NCI-H524 (cell line): ENCODE measurements at regions not wholly inside any gene's neighbourhood (a gene's known extent, or its start where the extent isn't known, plus 50 kb on each side); places are given as distances from the start of the nearest gene placed in this dataset.

Experiments
- DNase-seq, 2 experiments: peaks; one replicate each; lab custom pipeline; 2025; lab: John Stamatoyannopoulos, UW

DNA sequence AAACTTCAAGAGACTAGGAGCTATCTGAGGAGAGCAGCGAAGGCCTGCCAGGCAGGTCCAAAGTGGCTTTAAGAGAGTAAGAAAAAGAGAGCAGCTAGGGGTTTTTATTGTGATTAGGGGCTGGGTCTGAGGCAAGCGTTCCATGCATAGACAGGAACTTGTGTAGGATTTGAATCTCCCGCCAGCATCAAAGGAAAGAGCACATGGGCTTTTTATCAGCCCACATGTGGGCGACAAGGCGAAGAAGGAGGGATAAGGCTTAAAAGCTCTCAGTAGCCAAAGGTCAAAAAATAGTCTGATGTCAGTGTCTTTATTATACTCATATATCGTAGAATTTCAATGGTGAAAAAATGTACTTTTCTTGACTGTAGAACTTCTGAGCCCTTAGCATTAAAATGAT lies 178.5 kb upstream of the TMEFF2 start:
- DNase-seq, result no peak

DNA sequence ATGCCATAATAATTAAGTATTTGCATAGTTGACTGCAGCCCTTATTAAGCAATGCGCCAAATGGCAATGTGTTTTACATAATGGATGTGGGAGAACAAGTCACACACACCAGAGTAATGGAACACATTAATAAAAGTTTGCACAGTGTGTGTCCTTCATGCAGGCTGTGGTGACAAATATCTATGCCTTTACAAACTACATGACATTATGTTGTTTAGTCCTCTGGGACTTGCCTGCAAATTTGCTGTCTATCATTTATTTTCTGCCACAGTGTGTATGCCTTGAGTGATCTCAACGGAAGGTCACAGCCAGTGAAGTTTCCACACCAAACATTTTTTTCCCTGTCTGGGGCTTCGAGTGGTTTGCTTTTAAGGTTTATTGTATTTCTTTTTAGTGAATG lies 175.2 kb upstream of the TMEFF2 start:
- no peak for DNase-seq

DNA sequence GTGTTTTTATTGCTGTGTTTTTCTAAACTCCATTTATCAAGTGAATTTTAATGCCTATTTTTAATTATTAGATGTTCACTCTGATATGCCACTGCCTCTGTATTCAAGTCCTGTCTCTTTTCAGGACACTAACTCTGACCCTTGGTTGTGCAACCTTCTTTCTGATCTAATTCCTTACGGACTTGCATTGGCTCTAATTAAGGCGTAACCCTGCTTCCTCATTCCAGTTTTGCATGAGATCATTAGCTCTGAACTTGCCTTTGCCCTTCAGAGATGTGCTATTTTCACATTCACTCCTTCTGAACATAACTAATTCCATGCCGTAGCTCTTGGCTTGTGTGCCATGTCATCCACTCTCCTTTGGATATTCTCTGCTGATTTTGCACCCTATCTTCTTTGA lies 162.5 kb upstream of the TMEFF2 start:
- no peak for DNase-seq

DNA sequence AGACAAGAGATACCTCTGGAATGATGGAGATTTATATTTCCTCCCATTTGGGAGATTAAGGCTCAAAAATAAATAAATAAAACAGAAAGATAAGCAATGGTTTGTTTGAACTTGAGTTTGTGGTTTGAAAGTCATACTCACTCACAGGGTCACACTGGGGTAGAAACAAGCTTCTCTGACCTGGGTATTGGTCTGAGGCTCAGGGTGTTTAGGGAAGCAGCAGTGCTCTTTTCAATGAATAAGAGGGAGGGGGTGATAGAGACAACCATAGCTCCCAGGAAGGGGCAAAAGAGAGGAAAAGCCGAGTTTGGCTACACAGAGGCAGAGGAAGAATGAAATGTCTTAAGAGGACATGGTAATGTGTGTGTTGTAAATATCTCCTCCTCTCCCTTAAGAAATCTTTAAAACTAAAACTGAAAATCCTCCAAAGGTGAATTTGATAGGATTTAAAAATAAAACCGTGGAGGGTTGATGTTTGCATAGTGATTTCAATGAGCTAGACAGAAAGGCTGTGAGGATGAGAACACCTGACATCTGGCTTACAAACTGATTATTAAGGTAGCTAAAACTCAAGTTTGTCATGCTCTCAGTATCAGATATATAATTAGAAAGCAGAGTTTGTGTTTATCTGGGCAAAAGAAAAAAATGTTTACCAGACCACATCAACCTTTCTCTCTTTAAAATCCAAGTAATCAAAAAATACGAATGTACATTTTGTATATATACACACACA lies 159.9 kb upstream of the TMEFF2 start:
- DNase-seq, result no peak

DNA sequence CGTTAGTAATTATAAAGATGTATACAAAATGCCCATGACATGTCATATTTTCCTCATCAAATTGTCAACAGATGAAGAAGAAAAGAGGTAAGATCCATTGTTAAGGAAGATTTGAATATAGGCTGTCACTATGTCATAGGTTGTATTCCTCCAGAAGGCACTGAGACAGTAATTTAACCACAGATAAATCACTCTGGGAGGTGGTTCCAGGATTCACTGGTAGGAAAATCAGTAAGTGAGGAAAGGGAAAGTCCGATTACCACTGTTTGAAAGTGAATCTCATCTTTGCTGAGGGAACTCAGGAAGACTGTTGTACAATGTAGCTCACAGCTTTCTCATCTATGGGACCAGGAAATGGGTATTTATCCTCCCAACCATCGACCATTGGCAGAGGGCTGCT lies 152.8 kb upstream of the TMEFF2 start:
- DNase-seq, result no peak

DNA sequence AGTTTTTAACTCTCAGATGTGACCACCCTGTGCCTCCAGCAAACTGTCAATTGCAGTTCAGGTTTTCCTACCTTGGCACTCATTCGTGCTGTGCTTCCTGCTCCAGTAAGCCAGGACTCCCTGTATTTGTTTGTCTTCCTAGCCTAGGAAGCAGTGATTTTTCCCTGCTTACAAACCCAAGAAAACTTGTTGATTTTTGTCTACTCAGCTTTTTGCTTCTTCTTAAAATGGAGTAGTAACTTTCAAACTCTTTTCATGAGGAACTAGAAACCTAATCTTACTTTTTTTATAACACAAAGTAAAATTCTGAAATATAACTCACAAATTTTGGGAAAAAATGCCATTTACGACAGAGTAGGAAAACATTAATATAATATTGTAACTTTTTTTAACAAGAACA lies 150.6 kb upstream of the TMEFF2 start:
- no peak for DNase-seq

DNA sequence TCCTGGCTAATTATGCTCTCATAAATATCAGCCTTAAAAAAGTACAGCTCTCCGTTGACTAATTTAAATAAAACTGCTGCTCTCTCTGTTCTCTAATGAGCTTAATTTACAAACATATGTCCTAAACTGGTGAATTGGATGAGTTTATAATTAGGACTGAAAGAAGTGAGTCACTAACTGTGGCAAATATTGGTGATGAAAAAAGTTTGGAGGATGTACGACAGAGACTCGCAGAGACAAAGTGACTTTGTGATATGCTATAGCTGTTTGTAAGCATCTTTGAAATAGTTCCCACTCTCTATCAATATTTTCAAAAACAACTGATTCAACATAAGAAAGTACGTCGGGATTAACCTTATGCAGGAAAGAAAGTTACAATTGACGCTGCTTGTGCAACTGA lies 138.9 kb upstream of the TMEFF2 start:
- DNase-seq, result peak in 1 of 2 experiments; percentile 2

DNA sequence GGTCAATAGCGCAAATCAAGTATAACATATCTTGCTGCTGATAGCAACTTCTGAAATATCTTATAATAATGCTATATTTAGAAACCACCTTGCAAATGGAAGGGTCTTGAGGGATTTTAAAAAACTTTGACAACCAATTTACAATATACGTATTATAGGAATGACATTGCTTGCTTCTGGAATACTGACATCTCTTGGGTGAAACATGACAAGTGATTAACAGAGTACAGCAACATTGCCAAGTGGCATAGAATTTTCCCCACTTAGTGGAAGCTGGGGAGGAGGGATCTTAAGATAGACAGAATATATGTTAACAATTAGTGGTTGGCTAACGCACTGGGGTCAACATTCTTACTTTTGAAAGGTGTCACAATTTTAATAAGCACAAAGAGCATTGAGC lies 133.6 kb upstream of the TMEFF2 start:
- DNase-seq, result no peak

DNA sequence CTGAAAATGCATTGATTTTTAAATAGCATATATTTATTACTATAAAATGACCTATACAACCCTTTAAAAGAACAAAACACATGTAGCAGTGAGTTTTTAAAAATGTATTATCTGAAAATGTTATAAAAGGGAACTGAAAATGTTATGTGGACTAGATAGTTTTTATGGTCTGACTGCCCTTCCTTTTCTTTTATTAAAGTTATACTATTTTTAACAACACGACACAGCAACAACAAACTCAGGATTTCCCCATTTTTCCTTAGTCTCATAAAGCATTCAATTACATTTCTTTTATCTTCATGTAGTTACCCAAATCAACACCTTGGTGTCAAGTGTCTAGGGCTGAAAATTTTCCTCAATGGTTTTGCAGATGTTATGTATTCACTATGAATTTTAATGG lies 132.8 kb upstream of the TMEFF2 start:
- no peak for DNase-seq

DNA sequence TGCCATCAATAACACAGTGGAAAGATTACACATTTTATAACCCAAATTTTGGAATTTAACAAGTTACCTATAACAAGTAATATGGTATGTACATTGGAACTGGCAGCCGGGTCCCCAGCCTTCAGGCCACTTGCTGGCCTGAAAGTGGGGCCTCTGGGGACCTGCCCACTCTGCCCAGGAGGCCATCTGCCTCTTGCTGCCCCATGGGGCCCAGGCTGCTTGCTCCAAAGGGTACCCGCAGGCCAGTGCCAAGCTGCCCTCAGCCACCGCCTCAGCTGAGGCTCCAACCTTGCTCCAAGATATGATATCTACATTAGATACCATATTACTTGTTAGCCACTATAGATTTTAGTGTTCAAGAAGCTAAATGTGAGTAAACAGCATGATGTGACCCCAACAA lies 120.8 kb upstream of the TMEFF2 start:
- DNase-seq, result no peak

DNA sequence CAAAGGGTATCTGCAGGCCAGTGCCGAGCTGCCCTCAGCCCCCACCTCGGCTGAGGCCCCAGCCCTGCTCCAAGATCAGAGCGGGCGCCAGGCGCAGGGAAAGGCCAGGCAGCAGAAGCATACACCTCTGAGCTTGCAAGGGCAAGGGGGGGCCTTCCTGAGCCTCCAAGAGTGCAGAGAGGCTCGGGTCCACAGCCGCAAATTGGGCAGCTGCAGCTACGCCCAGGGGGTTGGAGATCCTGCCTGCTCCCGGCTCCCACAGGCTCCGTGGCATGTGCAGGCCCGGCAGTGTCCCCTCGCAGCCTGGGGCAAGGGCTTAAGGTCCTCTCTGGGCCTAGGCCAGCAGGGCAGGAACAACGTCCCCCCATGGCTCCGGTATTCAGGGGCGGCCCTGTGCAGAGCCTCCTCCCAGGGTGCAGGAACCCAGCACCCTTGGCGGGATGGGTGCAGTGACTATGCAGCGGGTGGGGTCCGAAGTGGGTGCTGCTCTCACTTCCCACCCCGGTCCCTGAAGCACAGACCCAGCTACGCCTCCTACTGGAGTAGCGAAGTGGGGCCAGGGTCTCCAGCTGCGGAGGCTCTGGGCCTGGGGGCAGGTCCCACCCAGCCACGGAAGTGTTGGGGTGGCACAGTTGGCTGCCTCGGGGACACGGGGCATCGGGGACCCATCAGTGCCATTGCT lies 120.2 kb upstream of the TMEFF2 start:
- no peak for DNase-seq

DNA sequence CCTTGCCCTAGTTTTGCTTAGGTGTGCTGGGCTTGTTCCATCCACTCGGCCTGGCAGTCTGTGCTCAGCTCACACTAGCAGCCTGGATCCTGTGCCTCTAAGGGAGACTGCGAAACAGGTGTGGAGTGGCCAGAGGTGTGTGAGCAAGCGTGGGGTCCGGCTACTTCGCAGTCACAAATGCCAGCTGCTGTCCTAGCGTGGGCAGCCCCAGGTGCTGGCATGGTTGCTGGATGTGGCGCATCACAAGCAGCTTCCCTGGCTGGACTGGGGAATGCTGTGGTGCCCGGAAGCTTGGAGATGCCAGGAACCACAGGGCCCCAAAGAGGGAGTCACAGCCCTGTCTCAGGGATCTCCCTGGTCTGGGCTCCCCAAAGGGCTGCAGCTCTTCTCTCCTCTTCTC lies 119.0 kb upstream of the TMEFF2 start:
- no peak for DNase-seq

DNA sequence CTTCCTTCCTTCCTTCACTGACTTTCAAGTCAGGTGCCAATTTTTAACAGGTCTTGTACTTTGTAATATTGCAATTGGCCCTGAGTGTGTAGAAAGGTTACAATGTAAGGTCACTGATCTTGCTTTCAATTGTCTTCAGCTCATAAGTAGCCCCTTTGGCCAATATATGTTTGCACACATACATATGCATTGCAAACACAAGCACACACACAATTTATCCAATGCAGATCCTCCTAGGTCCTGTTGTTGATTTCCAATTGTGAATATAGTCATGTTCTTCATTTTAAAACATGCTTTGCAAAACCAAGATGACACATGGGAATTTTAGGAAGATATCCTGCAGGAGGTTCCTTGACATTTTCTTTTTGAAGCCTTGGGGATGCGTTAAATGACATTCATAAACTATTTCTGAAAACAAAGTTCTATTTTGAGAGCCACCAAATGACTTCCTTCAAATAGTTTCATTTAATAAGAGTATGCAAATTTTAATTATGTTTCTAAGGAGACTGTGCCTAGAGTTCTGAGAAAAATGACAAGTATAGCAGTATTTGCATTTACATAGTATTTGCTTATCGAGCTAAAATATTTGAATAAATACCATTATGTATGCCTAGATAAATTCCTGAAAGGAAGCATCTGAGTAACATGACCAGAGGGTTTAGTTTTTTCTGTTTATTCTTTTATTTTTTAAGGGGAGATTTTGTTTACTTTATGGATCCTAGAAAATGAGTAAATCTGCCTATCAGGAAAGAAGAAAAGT lies 117.1 kb upstream of the TMEFF2 start:
- no peak for DNase-seq

DNA sequence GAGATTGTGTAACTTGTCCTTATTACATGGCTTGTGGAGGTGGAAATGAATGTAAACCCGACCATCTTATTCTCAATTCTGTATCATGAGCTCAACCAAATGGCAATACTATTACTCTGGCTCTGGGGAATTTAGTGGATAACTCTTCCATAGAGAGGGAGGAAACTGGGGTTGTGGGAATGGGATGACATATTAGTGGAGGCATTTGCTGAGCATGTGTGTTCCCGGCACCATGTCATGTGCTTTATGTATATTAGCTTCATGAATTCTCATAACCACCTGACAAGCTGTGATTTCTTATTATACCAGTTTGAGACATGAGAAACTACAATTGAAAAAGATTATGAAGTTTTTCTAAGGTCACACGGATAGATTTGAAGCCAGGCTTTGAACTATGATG lies 112.8 kb upstream of the TMEFF2 start:
- no peak for DNase-seq

DNA sequence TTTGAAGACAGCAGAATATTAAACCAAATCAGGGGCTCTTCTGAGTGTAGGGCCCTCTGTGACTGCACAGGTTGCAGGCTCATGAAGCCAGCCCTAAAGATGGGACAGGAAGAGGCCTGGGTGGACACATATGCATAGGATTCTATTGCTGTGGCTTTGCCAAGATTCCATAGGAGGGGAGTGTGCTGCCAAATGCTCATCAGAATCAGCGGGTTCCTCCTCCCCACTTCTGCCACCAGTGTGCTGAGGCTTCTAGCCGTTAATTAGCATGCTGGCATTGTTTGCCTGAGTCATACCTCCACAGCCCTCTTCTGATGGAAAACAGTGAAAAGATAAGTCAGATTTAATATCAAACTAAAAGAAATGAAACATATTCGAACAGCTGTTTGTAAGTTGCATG lies 103.9 kb upstream of the TMEFF2 start:
- DNase-seq, result no peak

DNA sequence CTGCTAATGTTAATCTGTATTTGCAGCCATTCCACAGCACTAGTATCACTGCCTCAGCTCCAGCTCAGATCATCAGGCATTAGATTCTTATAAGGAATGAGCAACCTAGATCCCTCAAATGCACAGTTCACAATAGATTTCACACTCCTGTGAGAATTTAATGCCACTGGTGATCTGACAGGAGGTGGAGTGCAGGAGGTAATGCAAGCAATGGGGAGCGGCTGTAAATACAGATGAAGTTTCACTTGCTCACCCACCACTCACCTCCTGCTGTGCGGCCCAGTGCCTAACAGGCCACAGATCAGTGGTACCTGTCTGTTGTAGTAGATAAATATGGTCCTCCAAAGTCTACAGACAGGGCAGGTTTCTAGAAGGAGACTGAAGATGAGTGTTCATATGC lies 97.7 kb upstream of the TMEFF2 start:
- no peak for DNase-seq

DNA sequence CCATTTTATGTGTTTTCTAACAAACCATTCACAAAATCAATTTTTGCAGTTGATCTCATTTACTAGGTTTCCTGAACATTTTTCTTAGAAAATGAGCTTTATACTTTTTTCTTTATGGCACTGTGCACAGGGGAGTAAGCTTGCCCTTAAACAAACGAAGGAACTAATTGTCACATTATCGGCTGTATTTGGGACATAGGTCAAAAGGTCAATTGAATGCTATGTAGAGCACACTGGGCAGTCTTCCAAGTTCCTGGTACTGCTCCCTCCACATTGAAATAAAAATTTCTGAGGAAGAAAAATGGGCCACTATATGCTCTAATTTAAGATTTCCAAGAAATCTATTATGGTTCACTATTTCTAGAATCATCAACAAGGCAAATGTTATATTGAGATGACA lies 93.6 kb upstream of the TMEFF2 start:
- peak in 1 of 2 experiments; percentile 3 for DNase-seq

DNA sequence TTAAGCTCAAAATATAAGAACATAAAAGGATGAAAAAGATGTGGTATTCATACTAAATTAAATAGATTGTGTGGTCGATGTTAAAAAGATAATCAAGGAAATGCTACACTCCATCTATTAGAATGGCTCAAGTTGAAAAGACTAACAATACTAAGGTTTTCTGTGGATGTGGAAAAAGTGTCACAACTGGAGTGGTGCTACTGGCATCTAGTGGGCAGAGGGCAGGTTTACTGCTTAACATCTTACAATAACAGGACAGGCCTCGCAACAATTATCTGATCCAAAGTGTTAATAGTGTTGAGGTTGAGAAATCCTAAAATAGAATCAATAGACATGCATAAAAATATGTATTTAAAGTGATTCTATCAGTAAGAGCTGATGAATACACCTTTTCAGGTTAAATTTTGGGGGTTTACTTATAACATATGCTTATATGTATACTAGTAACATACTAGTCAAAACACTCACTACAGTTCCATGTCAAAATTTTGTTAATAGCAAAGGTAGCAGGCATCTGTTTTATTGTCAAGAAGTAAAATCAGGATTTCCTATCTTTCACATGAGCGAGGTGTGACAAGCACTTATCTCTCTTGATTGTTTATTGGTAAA lies 91.5 kb upstream of the TMEFF2 start:
- DNase-seq, result peak in 1 of 2 experiments; percentile 45

DNA sequence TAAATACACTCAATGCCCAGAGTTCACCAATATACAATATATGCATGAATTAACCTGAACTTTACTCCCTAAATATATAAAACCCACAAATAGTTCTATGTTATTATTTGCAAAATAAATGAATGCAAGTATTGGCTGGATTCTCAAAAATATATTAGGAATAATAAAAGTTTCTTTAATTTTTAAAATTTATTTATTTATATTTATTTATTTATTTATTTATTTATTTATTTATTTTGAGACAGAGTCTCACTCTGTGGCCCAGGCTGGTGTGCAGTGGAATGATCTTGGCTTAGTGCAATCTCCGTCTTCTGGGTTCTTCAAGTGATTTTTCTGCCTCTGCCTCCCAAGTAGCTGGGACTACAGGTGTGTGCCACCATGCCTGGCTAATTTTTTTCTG lies 88.7 kb upstream of the TMEFF2 start:
- no peak for DNase-seq

DNA sequence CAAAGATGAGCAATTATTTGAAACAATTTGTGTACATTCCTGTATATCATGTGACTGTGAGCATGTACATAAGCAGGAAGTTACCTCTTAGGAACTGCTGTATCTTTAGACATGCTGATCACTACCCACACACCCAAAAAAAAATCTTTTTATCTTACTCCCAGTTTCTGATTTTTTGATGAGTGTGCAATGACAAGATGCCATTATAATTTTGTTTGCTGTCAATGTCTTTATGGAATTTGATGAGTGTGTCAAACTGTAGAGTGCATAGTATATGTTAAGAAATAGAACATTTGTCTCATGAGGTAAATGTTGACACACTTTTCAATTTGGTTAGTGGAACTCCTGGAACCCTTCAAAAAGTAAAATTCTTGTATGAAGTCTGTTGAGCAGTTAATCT lies 84.0 kb upstream of the TMEFF2 start:
- no peak for DNase-seq

DNA sequence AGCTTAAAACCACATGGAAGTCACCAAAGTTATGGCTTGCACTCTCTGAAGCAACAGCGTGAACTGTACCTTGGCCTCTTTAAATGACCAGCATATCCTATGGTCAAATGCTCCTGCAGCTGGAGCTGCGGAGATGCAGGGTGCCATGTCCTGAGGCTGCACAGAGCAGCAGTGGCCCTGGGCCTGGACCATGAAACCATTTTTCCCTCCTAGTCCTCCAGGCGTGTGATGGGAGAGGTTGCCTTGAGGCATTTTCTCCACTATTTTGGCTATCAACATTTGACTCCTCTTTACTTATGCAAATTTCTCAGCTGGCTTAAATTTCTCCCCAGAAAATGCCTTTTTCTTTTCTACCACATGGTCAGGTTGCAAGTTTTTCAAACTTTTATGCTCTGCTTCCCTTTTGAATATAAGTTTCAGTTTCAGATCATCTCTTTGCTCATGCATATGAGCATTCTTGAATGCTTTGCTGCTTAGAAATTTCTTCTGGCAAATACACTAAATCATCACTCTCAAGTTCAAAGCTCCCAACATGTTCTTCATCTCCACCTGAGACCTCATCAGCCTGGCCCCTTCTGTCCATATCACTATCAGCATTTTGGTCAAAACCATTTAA lies 82.9 kb upstream of the TMEFF2 start:
- DNase-seq, result no peak

DNA sequence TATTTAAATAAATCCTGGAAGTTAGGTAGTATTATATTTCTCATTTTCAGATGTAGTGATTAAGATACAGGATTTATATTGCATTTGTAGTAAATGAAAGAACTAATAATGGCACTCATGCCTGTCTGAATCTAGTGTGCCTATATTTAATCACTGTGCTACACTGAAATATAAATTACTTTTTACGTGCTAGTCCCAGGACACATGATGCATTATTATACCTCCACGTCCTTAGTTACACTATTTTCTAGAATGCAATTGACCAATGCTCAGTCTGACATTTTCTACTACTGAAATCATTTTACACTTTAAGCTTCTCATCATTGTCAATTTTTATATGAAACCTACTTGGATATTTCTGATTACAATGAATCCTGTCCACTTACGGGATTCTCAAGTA lies 80.9 kb upstream of the TMEFF2 start:
- no peak for DNase-seq
